Memory B cell (primary cell): ENCODE measurements at regions not wholly inside any gene's neighbourhood (a gene's known extent, or its start where the extent isn't known, plus 50 kb on each side); places are given as distances from the start of the nearest gene placed in this dataset.

Experiments used
- ATAC-seq: fragments of 150-1000 bp; cut with Tn5 transposase; 2 replicates; pipeline ENCODE4 v1.10.0; 2021; ENCODE audit warnings: low read depth, mild to moderate bottlenecking, moderate library complexity
- DNase-seq, 2 donors: peaks; one replicate each; pipeline ENCODE4 v3.0.0; 2022; ENCODE audit warnings: low spot score in 2 of 2
- H3K27ac Mint-ChIP-seq: one replicate; pipeline ENCODE4 v1.8.0; 2022; ENCODE audit warnings: mild to moderate bottlenecking, moderate library complexity, mixed read lengths
- H3K27me3 Mint-ChIP-seq: one replicate; pipeline ENCODE4 v1.8.0; 2022; ENCODE audit warnings: mixed read lengths
- H3K36me3 Mint-ChIP-seq: one replicate; pipeline ENCODE4 v1.8.0; 2022; ENCODE audit warnings: mild to moderate bottlenecking, mixed read lengths
- H3K4me1 Mint-ChIP-seq: one replicate; pipeline ENCODE4 v1.8.0; 2022; ENCODE audit warnings: mixed read lengths
- H3K4me3 Mint-ChIP-seq: one replicate; pipeline ENCODE4 v1.8.0; 2022; ENCODE audit warnings: mild to moderate bottlenecking, moderate library complexity, mixed read lengths
- H3K9me3 Mint-ChIP-seq: one replicate; pipeline ENCODE4 v1.8.0; 2022; ENCODE audit warnings: mixed read lengths

DNA sequence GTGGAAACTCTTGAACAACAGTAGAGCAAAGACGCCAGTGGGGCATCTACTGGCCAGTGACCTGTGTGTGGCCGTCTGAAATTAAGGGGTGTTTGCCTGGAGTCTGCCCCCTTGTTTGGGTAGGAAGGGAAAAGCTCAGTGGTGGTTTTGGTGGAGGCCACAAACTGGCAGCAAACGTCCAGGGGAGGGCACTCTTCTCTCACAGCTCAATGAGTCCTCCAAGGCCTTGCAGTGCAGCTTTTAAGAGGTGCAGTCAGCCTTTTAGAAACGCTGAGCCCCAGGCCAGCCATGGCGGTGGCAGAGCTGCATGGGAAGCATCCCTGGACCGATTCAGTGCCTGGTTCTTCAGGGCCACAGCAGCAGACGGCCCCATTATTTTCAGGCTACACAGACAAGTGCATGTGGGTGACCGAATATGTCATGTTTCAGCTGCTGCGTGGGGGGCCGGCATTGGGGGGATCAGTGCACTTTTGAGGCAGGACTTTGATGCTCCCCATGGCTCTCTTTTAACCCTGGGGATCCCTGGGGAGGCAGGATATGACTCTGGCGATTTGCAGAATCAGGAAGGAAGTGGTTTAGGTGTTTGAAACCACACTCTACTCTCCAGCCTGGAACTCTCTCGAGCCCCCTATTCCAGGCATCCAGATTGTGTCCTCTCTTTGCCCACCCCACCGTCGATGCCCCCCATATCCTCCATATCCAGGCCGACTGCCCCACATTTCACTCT, 414.0 kb downstream of the PRDM2 start:
- DNase-seq (no peak), ATAC-seq (no peak)
- Mint-ChIP-seq H3K27me3 (peaks cover 14% of the 10 kb centered on the region), H3K4me1 (no peaks in the 10 kb centered on the region), H3K9me3 (peaks cover 2% of the 10 kb centered on the region), H3K27ac (no peak overlapping the region), H3K4me3 (no peak overlapping the region), H3K36me3 (no peaks in the 10 kb centered on the region)

DNA sequence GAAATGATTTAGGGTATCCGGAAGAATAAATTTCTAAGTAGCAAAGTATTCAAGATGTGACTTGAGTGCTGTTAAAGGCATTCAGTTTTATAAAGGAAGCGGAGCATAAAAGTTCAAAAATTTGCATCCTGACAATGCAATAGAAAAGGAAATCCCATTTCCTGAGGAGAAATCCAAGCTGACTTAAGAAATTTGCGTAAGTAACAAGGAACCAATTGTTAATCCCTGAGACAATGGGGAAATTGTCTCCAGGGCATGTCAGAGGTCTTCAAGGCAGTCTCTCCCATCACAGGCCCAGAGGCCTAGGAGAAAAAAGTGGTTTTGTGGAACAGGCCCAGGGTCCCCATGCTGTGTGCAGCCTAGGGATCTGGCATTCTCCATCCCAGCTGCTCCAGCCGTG, 416.0 kb downstream of the PRDM2 start:
- DNase-seq, result no peak
- no peak for ATAC-seq
- Mint-ChIP-seq H3K27me3 (peaks cover 16% of the 10 kb centered on the region), H3K4me3 (no peak overlapping the region), H3K9me3 (peaks cover 3% of the 10 kb centered on the region), H3K4me1 (no peaks in the 10 kb centered on the region), H3K27ac (no peak overlapping the region), H3K36me3 (no peaks in the 10 kb centered on the region)

DNA sequence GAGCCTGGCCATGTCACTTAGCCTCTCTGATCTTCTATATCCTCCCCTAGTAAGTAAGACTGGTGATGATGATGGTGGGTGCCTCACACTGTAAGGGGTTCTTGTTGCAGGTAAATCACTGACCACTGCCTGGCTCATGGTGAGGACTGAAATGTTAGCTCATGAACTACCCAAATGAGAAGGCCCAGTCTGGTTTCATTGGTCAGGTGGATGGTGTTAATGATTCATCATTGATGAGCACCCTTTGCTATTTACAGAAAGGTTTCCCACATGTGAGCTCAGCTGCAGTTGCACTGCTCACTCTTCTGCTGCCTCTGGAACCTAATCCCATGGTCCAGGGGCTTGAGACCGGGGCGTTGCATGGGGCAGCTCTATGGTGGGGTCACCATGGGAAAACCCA, 417.7 kb downstream of the PRDM2 start:
- no peak overlapping the region for H3K27ac Mint-ChIP-seq
- no peak overlapping the region for H3K4me3 Mint-ChIP-seq
- ATAC-seq (no peak), DNase-seq (no peak)
- peaks cover 3% of the 10 kb centered on the region for H3K9me3 Mint-ChIP-seq
- H3K4me1 Mint-ChIP-seq, result no peaks in the 10 kb centered on the region
- H3K27me3 Mint-ChIP-seq, result peaks cover 15% of the 10 kb centered on the region
- H3K36me3 Mint-ChIP-seq, result no peaks in the 10 kb centered on the region

DNA sequence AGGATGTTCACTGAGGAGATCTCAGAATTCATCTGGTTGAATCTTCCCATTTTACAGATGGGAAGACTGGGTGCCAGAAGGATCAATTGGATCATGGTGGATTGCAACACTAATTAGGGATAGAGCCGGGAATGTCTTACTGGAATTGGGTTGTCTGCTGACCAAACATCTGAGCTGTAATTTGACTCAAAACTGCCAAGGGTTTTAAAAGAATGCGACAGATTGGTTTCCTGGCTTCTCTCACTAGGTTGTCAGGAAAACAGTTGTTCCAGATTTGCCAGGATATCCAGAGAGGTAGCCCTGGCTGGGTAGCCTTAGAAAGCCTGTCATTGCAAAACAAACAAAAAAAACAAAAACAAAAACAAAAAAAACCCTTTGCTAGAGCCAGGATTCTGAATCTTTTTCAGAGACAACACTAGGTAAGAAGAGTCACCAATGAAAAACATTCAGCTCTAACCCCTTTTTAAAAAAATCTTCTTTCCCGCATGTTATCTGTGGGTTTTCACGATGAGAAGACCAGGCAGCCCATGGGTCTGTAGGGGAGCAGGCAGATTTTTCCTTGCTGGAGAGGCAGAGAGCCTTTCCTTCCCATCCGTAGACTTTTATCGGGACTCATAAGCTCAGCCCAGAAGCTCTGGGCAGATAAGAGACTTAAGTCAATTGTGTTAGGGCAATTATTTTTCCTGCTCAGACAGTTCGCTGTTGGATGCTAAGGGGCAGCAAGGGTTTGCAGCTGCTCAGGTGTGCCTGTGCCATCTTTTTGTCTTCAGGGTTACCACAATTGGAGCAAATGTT, 418.9 kb downstream of the PRDM2 start:
- H3K27me3 Mint-ChIP-seq, result peaks cover 15% of the 10 kb centered on the region
- H3K27ac Mint-ChIP-seq, result no peak overlapping the region
- no peaks in the 10 kb centered on the region for H3K36me3 Mint-ChIP-seq
- H3K4me3 Mint-ChIP-seq, result no peak overlapping the region
- no peak for DNase-seq
- ATAC-seq, result no peak
- no peaks in the 10 kb centered on the region for H3K4me1 Mint-ChIP-seq
- peaks cover 3% of the 10 kb centered on the region for H3K9me3 Mint-ChIP-seq

- ATAC-seq (no peak), DNase-seq (no peak)
- Mint-ChIP-seq H3K4me1 (no peaks in the 10 kb centered on the region), H3K27ac (no peak overlapping the region), H3K36me3 (no peaks in the 10 kb centered on the region), H3K9me3 (peaks cover 3% of the 10 kb centered on the region), H3K27me3 (peaks cover 15% of the 10 kb centered on the region), H3K4me3 (no peak overlapping the region)
Observed at GRCh38 chr1:14120895-14121294, 420.9 kb downstream of the PRDM2 start.

- no peak overlapping the region for H3K4me3 Mint-ChIP-seq
- no peaks in the 10 kb centered on the region for H3K9me3 Mint-ChIP-seq
- DNase-seq, result no peak
- H3K36me3 Mint-ChIP-seq, result no peaks in the 10 kb centered on the region
- peaks cover 6% of the 10 kb centered on the region for H3K27me3 Mint-ChIP-seq
- ATAC-seq, result no peak
- no peaks in the 10 kb centered on the region for H3K4me1 Mint-ChIP-seq
- no peak overlapping the region for H3K27ac Mint-ChIP-seq
Observed at GRCh38 chr1:14128096-14128495, 428.1 kb downstream of the PRDM2 start.

DNA sequence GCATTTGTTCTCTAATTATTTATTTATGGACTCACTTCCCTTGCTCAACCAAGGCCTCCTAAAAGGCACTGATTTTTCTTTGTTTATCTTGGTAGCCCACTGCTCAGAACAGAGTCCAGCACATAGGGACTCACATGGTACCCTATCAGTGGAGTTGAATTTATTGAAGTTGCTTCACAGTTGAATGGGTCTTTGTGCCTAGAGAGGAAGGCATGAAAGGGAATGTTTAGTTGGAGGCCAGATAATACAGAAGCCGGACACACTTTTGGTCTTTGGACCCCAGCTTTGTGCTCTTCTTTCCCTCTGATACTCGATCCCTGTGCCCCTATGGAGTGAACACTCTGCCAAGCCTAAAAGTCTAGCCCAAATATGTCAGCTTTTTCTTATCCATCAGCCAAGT, 429.0 kb downstream of the PRDM2 start:
- Mint-ChIP-seq H3K27ac (no peak overlapping the region), H3K36me3 (no peaks in the 10 kb centered on the region), H3K4me3 (no peak overlapping the region), H3K27me3 (peaks cover 3% of the 10 kb centered on the region), H3K9me3 (no peaks in the 10 kb centered on the region), H3K4me1 (no peaks in the 10 kb centered on the region)
- ATAC-seq (no peak), DNase-seq (no peak)

DNA sequence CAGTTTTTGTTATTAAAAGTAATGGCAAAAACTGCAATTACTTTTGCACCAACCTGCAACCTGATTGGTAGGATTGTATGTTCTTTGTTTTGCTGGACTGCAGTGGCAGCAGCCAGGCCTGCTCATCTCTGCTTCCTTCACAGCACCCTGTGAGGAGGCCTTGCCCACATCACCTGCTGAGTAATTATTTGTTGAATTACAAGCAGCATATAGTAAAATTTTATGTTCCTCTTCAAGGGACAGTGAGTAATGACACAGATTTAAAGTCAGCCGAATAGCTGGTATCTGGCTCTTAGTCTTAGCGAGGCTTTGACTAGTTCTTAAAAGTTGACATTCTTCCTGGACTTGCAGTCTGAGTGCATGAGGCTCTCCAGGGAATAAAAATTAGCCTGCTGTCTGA, 435.1 kb downstream of the PRDM2 start:
- Mint-ChIP-seq H3K4me3 (no peak overlapping the region), H3K27me3 (peaks cover 3% of the 10 kb centered on the region), H3K36me3 (no peaks in the 10 kb centered on the region), H3K27ac (no peak overlapping the region), H3K9me3 (no peaks in the 10 kb centered on the region), H3K4me1 (no peaks in the 10 kb centered on the region)
- ATAC-seq, result no peak
- no peak for DNase-seq

DNA sequence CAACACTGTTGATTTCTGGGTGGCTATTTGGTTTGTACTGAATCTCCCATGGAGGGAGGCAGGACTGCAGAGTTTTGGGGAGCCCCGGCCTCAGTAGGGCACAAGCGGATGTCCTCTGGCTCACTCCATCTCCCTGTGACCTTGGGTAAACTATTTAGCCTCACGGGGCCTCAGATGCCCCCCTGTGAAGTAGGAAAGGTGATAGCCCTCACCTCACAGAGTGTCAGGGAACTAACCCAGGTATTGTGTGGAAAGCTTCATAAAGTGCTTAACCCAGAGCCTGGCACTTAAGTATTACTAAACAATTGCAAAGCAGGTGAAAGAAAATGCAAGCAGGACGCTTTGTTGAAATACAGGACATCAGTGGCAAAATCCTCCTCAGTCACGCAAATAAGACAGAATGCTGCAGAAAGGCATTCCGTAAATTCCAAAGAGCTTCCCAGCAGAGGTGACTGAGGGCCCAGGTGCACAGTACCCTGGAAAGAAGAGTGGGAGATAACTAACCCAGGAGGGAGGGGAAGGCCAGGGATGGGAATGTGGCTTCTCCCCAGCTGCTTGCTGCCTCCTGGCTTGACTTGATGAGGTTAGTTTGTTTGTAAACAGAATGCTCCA, 436.3 kb downstream of the PRDM2 start:
- no peak overlapping the region for H3K27ac Mint-ChIP-seq
- H3K4me3 Mint-ChIP-seq, result no peak overlapping the region

DNA sequence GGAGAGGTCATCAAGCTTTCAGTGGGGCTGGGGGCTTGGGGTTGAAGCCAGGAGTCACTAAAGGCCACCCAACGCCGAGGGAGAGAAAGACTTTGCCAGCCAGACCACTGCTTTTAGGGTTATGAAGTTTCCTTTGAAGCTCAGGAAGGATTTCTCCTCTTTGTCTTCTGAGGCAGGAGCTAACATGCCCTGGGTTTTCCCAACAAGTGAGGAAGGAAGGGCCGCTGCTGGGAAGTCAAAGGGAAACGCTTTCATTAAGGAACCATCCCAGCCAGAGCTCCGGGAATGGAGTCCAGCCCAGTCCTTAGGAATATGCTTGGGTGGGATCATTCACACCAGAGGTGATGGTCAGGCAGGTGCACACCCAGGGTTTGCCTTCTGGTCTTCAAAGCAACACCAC, 436.9 kb downstream of the PRDM2 start:
- DNase-seq (no peak), ATAC-seq (no peak)
- peaks cover 5% of the 10 kb centered on the region for H3K27me3 Mint-ChIP-seq
- no peaks in the 10 kb centered on the region for H3K9me3 Mint-ChIP-seq
- H3K4me1 Mint-ChIP-seq, result no peaks in the 10 kb centered on the region
- no peaks in the 10 kb centered on the region for H3K36me3 Mint-ChIP-seq
- no peak overlapping the region for H3K27ac Mint-ChIP-seq
- no peak overlapping the region for H3K4me3 Mint-ChIP-seq

More for the DNA sequence above, 436.3 kb downstream of the PRDM2 start:
- Mint-ChIP-seq H3K4me1 (no peaks in the 10 kb centered on the region), H3K9me3 (no peaks in the 10 kb centered on the region), H3K27me3 (peaks cover 5% of the 10 kb centered on the region), H3K36me3 (no peaks in the 10 kb centered on the region)
- no peak for ATAC-seq
- DNase-seq, result no peak

DNA sequence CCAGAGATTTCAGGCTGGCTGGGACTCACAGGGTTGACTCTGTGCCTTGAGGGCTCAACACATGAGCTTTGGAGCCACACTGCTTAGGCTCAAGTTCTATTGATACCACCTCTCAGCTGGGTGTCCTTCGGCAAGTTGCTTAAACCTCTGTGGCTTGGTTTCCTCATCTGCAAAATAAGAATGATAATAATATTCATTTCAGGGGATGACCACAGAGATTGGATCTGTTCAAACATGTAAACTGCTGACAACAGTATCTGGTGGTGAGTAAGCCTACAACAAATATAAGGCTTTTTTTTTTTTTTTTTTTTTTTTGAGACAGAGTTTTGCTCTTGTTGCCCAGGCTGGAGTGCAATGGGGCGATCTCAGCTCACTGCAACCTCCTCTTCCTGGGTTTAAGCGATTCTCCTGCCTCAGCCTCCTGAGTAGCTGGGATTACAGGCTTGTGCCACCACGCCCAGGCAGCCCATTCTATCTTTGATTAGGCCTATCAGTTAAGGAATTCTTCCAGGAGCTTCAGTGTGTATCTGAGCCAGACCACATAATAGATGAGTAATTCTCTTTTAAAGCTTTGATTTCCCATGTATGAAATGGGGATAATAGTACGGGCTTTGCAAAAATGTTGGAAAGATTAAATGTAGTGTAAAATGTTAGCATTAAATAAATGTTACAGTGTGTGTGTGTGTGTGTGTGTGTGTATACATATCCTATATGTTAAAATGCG, 437.6 kb downstream of the PRDM2 start:
- no peak overlapping the region for H3K27ac Mint-ChIP-seq
- no peaks in the 10 kb centered on the region for H3K36me3 Mint-ChIP-seq
- no peak for ATAC-seq
- DNase-seq, result no peak
- H3K4me3 Mint-ChIP-seq, result no peak overlapping the region
- H3K9me3 Mint-ChIP-seq, result no peaks in the 10 kb centered on the region
- no peaks in the 10 kb centered on the region for H3K4me1 Mint-ChIP-seq
- H3K27me3 Mint-ChIP-seq, result peaks cover 5% of the 10 kb centered on the region

- Mint-ChIP-seq H3K27ac (no peak overlapping the region), H3K9me3 (no peaks in the 10 kb centered on the region), H3K4me1 (no peaks in the 10 kb centered on the region), H3K27me3 (peaks cover 5% of the 10 kb centered on the region), H3K36me3 (no peaks in the 10 kb centered on the region), H3K4me3 (no peak overlapping the region)
- DNase-seq (no peak), ATAC-seq (no peak)
Observed at GRCh38 chr1:14138135-14138506, 438.1 kb downstream of the PRDM2 start.

- Mint-ChIP-seq H3K36me3 (no peaks in the 10 kb centered on the region), H3K9me3 (no peaks in the 10 kb centered on the region), H3K27me3 (peaks cover 5% of the 10 kb centered on the region), H3K27ac (no peak overlapping the region), H3K4me1 (no peaks in the 10 kb centered on the region), H3K4me3 (no peak overlapping the region)
- no peak for ATAC-seq
- DNase-seq, result no peak
Observed at GRCh38 chr1:14138687-14139086, 438.7 kb downstream of the PRDM2 start.

- Mint-ChIP-seq H3K9me3 (no peaks in the 10 kb centered on the region), H3K27me3 (peaks cover 5% of the 10 kb centered on the region), H3K4me1 (no peaks in the 10 kb centered on the region), H3K36me3 (no peaks in the 10 kb centered on the region), H3K27ac (no peak overlapping the region), H3K4me3 (no peak overlapping the region)
- ATAC-seq, result no peak
- DNase-seq, result no peak
Observed at GRCh38 chr1:14140831-14141401, 440.9 kb downstream of the PRDM2 start.
